H1 (cell line): ENCODE measurements at regions not wholly inside any gene's neighbourhood (a gene's known extent, or its start where the extent isn't known, plus 50 kb on each side); places are given as distances from the start of the nearest gene placed in this dataset.

Experiments
- CTCF ChIA-PET: fragments of 300-600 bp; sonication (Branson Sonifier 250); formaldehyde crosslinking; loops from one replicate; lab custom pipeline; 2021; ENCODE audit not compliant: partially characterized antibody; lab: Charles Lee
- POLR2A ChIA-PET: fragments of 300-600 bp; sonication (Branson Sonifier 250); formaldehyde crosslinking; loops from one replicate; lab custom pipeline; 2021; ENCODE audit warnings: inconsistent platforms; ENCODE audit not compliant: partially characterized antibody; lab: Charles Lee
- DNase-seq, 2 experiments: peaks; one replicate each; pipeline versions ENCODE4 v3.0.0 to v3.0.0-alpha.2; 2010 to 2022; ENCODE audit warnings: low spot score in 2 of 2, low read depth in 1 of 2, mixed read lengths in 1 of 2
- FAIRE-seq: peaks from 2 replicates; lab custom pipeline; 2011; peaks lifted over from hg19 to GRCh38; lab: Jason Lieb, UNC
- H2AFZ ChIP-seq: 2 replicates; pipeline ENCODE4 v1.8.1; 2012; ENCODE audit warnings: low read length, inconsistent platforms
- H2AK5ac ChIP-seq: 2 replicates; pipeline ENCODE4 v1.6.1; 2013; ENCODE audit warnings: low read depth, low read length
- H2BK120ac ChIP-seq: replicated peaks from 2 replicates; pipeline ENCODE3; 2013; ENCODE audit warnings: low read depth, low read length, inconsistent platforms
- H2BK12ac ChIP-seq: 2 replicates; pipeline ENCODE4 v1.6.1; 2013; ENCODE audit warnings: low read depth, low read length
- H2BK15ac ChIP-seq: 2 replicates; pipeline ENCODE4 v1.6.1; 2013; ENCODE audit warnings: low read length
- H2BK20ac ChIP-seq: 2 replicates; pipeline ENCODE4 v1.6.1; 2013; ENCODE audit warnings: low read length
- H2BK5ac ChIP-seq: 2 replicates; pipeline ENCODE4 v1.6.1; 2013; ENCODE audit warnings: low read depth, low read length
- H3K14ac ChIP-seq: 2 replicates; pipeline ENCODE4 v1.6.1; 2013; ENCODE audit warnings: inconsistent platforms; ENCODE audit not compliant: insufficient read length
- H3K18ac ChIP-seq: 2 replicates; pipeline ENCODE4 v1.6.1; 2013; ENCODE audit warnings: low read length; ENCODE audit errors: extremely low read depth
- H3K23ac ChIP-seq: 2 replicates; pipeline ENCODE4 v1.6.1; 2013; ENCODE audit warnings: inconsistent platforms; ENCODE audit not compliant: insufficient read length
- H3K23me2 ChIP-seq: 2 replicates; pipeline ENCODE4 v1.6.1; 2013; ENCODE audit warnings: low read depth, low read length
- H3K27ac ChIP-seq: 2 replicates; pipeline ENCODE4 v1.6.1; 2011; ENCODE audit warnings: low read depth, low read length, inconsistent platforms
- H3K27me3 ChIP-seq, 4 experiments: replicated peaks in 1 of 4; 1 replicate in 1 of 4; 2 replicates in 3 of 4; pipeline versions ENCODE4 v1.6.1 to v1.8.1; 2011 to 2013; ENCODE audit warnings: low read length in 3 of 4, mild to moderate bottlenecking in 3 of 4, inconsistent platforms in 2 of 4, mixed read lengths in 2 of 4, moderate library complexity in 1 of 4; ENCODE audit not compliant: control insufficient read depth in 3 of 4, insufficient read depth in 3 of 4; ENCODE audit errors: extremely low read depth in 1 of 4
- H3K36me3 ChIP-seq, 4 experiments: 2 replicates each; pipeline versions ENCODE4 v1.6.1 to v1.8.1; 2011 to 2013; ENCODE audit warnings: mild to moderate bottlenecking in 4 of 4, low read length in 3 of 4, moderate library complexity in 2 of 4, control low read depth in 1 of 4, inconsistent platforms in 1 of 4; ENCODE audit not compliant: insufficient read depth in 4 of 4, control insufficient read depth in 2 of 4
- H3K4ac ChIP-seq: replicated peaks from 2 replicates; pipeline ENCODE3; 2013; ENCODE audit warnings: low read length, low read depth, mixed read lengths, inconsistent platforms; ENCODE audit not compliant: insufficient read length
- H3K4me1 ChIP-seq, 4 experiments: replicated peaks in 1 of 4; 1 replicate in 1 of 4; 2 replicates in 3 of 4; pipeline versions ENCODE4 v1.6.1 to v1.8.1; 2011 to 2013; ENCODE audit warnings: low read length in 3 of 4, inconsistent platforms in 2 of 4, mixed read lengths in 1 of 4; ENCODE audit not compliant: insufficient read depth in 4 of 4, control insufficient read depth in 3 of 4
- H3K4me2 ChIP-seq, 2 experiments: 2 replicates each; pipeline versions ENCODE4 v1.6.1 to v1.8.1; 2011 to 2013; ENCODE audit warnings: low read depth in 2 of 2, low read length in 2 of 2, control low read depth in 1 of 2, inconsistent platforms in 1 of 2, mild to moderate bottlenecking in 1 of 2; ENCODE audit not compliant: insufficient read depth in 1 of 2
- H3K4me3 ChIP-seq, 4 experiments: fragments of 200-600, 300-600 bp in 1 of 4; sonication (generic), shearing (Covaris generic), sonication (Bioruptor Twin) in 1 of 4; 2 replicates each; pipeline versions ENCODE4 v1.5.1 to v1.8.1; 2011 to 2016; ENCODE audit warnings: low read length in 4 of 4, low read depth in 3 of 4, control low read depth in 2 of 4, inconsistent platforms in 2 of 4, mild to moderate bottlenecking in 2 of 4, mixed read lengths in 1 of 4, moderate library complexity in 1 of 4; ENCODE audit not compliant: insufficient read depth in 2 of 4; ENCODE audit errors: extremely low read depth in 1 of 4
- H3K56ac ChIP-seq: replicated peaks from 2 replicates; pipeline ENCODE3; 2013; ENCODE audit warnings: low read depth, mild to moderate bottlenecking, mixed read lengths, low read length, inconsistent platforms; ENCODE audit not compliant: insufficient read length
- H3K79me1 ChIP-seq: 2 replicates; pipeline ENCODE4 v1.6.1; 2013; ENCODE audit warnings: low read depth, low read length, control low read depth
- H3K79me2 ChIP-seq, 2 experiments: 2 replicates each; pipeline versions ENCODE4 v1.6.1 to v1.8.1; 2012 to 2013; ENCODE audit warnings: low read length in 2 of 2, mild to moderate bottlenecking in 2 of 2, inconsistent platforms in 1 of 2; ENCODE audit not compliant: insufficient read depth in 2 of 2, control insufficient read depth in 1 of 2
- H3K9ac ChIP-seq, 4 experiments: replicated peaks in 1 of 4; 1 replicate in 1 of 4; 2 replicates in 3 of 4; pipeline versions ENCODE4 v1.6.1 to v1.8.1; 2011 to 2013; ENCODE audit warnings: low read depth in 3 of 4, low read length in 3 of 4, control low read depth in 2 of 4, mild to moderate bottlenecking in 2 of 4, moderate library complexity in 2 of 4, inconsistent platforms in 1 of 4; ENCODE audit errors: extremely low read depth in 1 of 4
- H3K9me3 ChIP-seq, 2 experiments: 2 replicates each; pipeline versions ENCODE4 v1.6.1 to v1.8.1; 2012 to 2013; ENCODE audit warnings: mild to moderate bottlenecking in 2 of 2, moderate library complexity in 2 of 2, control low read depth in 1 of 2, inconsistent platforms in 1 of 2, low read depth in 1 of 2, low read length in 1 of 2, mixed read lengths in 1 of 2; ENCODE audit not compliant: insufficient read depth in 2 of 2
- H4K20me1 ChIP-seq, 2 experiments: replicated peaks in 1 of 2; 2 replicates each; pipeline versions ENCODE3 to v1.8.1; 2011 to 2013; ENCODE audit warnings: inconsistent platforms in 2 of 2, low read length in 2 of 2, mild to moderate bottlenecking in 1 of 2; ENCODE audit not compliant: insufficient read depth in 2 of 2, control insufficient read depth in 1 of 2
- H4K5ac ChIP-seq: 2 replicates; pipeline ENCODE4 v1.6.1; 2013; ENCODE audit warnings: low read length, low read depth, mixed read lengths, inconsistent platforms; ENCODE audit not compliant: insufficient read length
- H4K8ac ChIP-seq: 2 replicates; pipeline ENCODE4 v1.8.0; 2013; ENCODE audit warnings: mild to moderate bottlenecking, moderate library complexity, low read length, inconsistent platforms; ENCODE audit not compliant: insufficient read depth; ENCODE audit errors: extremely low read depth
- H4K91ac ChIP-seq: replicated peaks from 2 replicates; pipeline ENCODE3; 2013; ENCODE audit warnings: low read length, mixed read lengths, inconsistent platforms; ENCODE audit not compliant: insufficient read length
- EP300 ChIP-seq, 2 experiments: IDR thresholded peaks; 1 replicate in 1 of 2; 2 replicates in 1 of 2; pipeline ENCODE4 v1.6.1; 2011 to 2012; ENCODE audit warnings: low read depth in 2 of 2, low read length in 2 of 2, mild to moderate bottlenecking in 2 of 2, borderline replicate concordance in 1 of 2, inconsistent platforms in 1 of 2, moderate library complexity in 1 of 2

DNA sequence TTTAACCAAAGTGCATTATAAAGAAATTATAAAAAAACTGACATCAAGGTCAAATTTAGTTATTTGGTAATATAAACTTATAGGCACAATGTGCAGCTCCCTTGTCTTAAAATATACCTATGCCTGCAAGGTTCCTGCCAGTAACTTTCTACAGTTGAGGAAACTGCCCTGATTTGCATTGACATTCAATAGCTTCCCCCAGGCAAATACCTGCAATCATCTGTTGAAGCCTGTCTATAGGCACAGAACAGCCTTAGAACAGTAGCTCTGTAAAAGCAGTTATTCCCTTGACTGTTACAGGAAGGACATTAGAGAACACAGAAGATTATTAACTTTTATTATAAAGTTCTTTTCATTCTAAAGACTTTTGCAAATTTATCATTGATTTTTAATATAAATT lies 1239.5 kb downstream of the PCDH9 start:
- Histone ChIP-seq H2AK5ac (no peak overlapping the region), H4K20me1 (no peaks in the 10 kb centered on the region), H4K91ac (no peak overlapping the region), H3K9ac (no peak overlapping the region), H2BK20ac (no peak overlapping the region), H2AFZ (no peak overlapping the region), H2BK15ac (no peak overlapping the region), H4K5ac (no peak overlapping the region), H3K56ac (no peak overlapping the region), H3K79me1 (no peaks in the 10 kb centered on the region), H3K4me1 (no peaks in the 10 kb centered on the region), H3K18ac (no peak overlapping the region), H3K23me2 (no peaks in the 10 kb centered on the region), H3K36me3 (no peaks in the 10 kb centered on the region), H2BK120ac (no peak overlapping the region), H3K27me3 (no peaks in the 10 kb centered on the region), H4K8ac (no peak overlapping the region), H3K4me2 (no peak overlapping the region), H2BK5ac (no peak overlapping the region), H2BK12ac (no peak overlapping the region), H3K23ac (no peak overlapping the region), H3K79me2 (no peaks in the 10 kb centered on the region), H3K14ac (no peak overlapping the region)
- DNase-seq (no peak), FAIRE-seq (no peak)
- POLR2A ChIA-PET = no interaction called here
- CTCF ChIA-PET = no interaction called here
- TF ChIP-seq EP300 (IDR thresholded peaks at IDR 0.05; ENCODE audit: borderline replicate concordance in 1 of 2, low read depth in 2 of 2, low read length in 2 of 2) = no peak
- TF ChIP-seq, all 59 proteins: peak for 0
- H3K9me3 ChIP-seq = no peaks in the 10 kb centered on the region
- no peak overlapping the region for H3K4ac ChIP-seq
- H3K27ac ChIP-seq = no peak overlapping the region
- no peak overlapping the region for H3K4me3 ChIP-seq
